ENCODE measurements at regions not wholly inside any gene's neighbourhood (a gene's known extent, or its start where the extent isn't known, plus 50 kb on each side); places are given as distances from the start of the nearest gene placed in this dataset.
"Not testable (repeated sequence)": the region's sequence is repeated elsewhere in the genome, so short reads cannot be mapped to it uniquely, and the experiment has no call there.

GRCh38 chr1:170808216-170808885, 127.0 kb upstream of the MROH9 start:
- peaks cover 51% of the 10 kb centered on the region for H3K4me1 Mint-ChIP-seq (ENCODE audit: low read depth)
- TF ChIP-seq CTCF (IDR thresholded peaks at IDR 0.05), result no peak
- H3K9me3 Mint-ChIP-seq, result no peaks in the 10 kb centered on the region; the same call in 1 of the 2 replicates
- H3K27ac Mint-ChIP-seq, result no peak overlapping the region
- H3K36me3 Mint-ChIP-seq (ENCODE audit: low read depth), result 0 out of 2 replicates have a peak, but pooled peaks cover 6% of the 10 kb centered on the region
- no peak for DNase-seq
- peaks cover 4% of the 10 kb centered on the region; the same call in 1 of the 2 replicates for H3K27me3 Mint-ChIP-seq (ENCODE audit: insufficient read depth)
- H3K4me3 Mint-ChIP-seq, result no peak overlapping the region

- H3K27ac Mint-ChIP-seq; H3K4me3 Mint-ChIP-seq; H3K9me3 Mint-ChIP-seq; H3K36me3 Mint-ChIP-seq (ENCODE audit: low read depth); H3K27me3 Mint-ChIP-seq (ENCODE audit: insufficient read depth); DNase-seq: not testable (repeated sequence)
- H3K4me1 Mint-ChIP-seq (ENCODE audit: low read depth), result peaks cover 35% of the 10 kb centered on the region
Observed at GRCh38 chr1:170811013-170811412, 124.3 kb upstream of the MROH9 start.

- H3K36me3 Mint-ChIP-seq (ENCODE audit: low read depth), result no peaks in the 10 kb centered on the region; the same call in 1 of the 2 replicates
- H3K27me3 Mint-ChIP-seq (ENCODE audit: insufficient read depth), result no peaks in the 10 kb centered on the region
- H3K4me1 Mint-ChIP-seq (ENCODE audit: low read depth), result peaks cover 24% of the 10 kb centered on the region
- H3K4me3 Mint-ChIP-seq, result no peak overlapping the region
- DNase-seq, result no peak
- no peak for TF ChIP-seq CTCF (IDR thresholded peaks at IDR 0.05)
- peaks cover 12% of the 10 kb centered on the region; the same call in 1 of the 2 replicates for H3K9me3 Mint-ChIP-seq
- H3K27ac Mint-ChIP-seq, result no peak overlapping the region
Observed at GRCh38 chr1:170819781-170820180, 115.6 kb upstream of the MROH9 start.

- no peak overlapping the region for H3K4me3 Mint-ChIP-seq
- H3K4me1 Mint-ChIP-seq (ENCODE audit: low read depth), result peaks cover 24% of the 10 kb centered on the region
- no peak for TF ChIP-seq CTCF (IDR thresholded peaks at IDR 0.05)
- no peaks in the 10 kb centered on the region for H3K36me3 Mint-ChIP-seq (ENCODE audit: low read depth)
- DNase-seq, result no peak
- no peak overlapping the region for H3K27ac Mint-ChIP-seq
- no peaks in the 10 kb centered on the region for H3K9me3 Mint-ChIP-seq
- no peaks in the 10 kb centered on the region for H3K27me3 Mint-ChIP-seq (ENCODE audit: insufficient read depth)
Observed at GRCh38 chr1:170823120-170823519, 112.2 kb upstream of the MROH9 start.

- Mint-ChIP-seq H3K4me1 (ENCODE audit: low read depth) (peaks cover 6% of the 10 kb centered on the region), H3K36me3 (ENCODE audit: low read depth) (peaks cover 9% of the 10 kb centered on the region; the same call in 1 of the 2 replicates), H3K4me3 (no peak overlapping the region), H3K27ac (no peak overlapping the region), H3K9me3 (peaks cover 6% of the 10 kb centered on the region), H3K27me3 (ENCODE audit: insufficient read depth) (no peaks in the 10 kb centered on the region)
- no peak for DNase-seq
- no peak for TF ChIP-seq CTCF (IDR thresholded peaks at IDR 0.05)
Observed at GRCh38 chr1:170831276-170831675, 104.1 kb upstream of the MROH9 start.

- Mint-ChIP-seq H3K9me3 (peaks cover 6% of the 10 kb centered on the region), H3K4me1 (ENCODE audit: low read depth) (peaks cover 16% of the 10 kb centered on the region), H3K27me3 (ENCODE audit: insufficient read depth) (no peaks in the 10 kb centered on the region), H3K27ac (no peak overlapping the region), H3K36me3 (ENCODE audit: low read depth) (peaks cover 9% of the 10 kb centered on the region; the same call in 1 of the 2 replicates), H3K4me3 (no peak overlapping the region)
- TF ChIP-seq CTCF (IDR thresholded peaks at IDR 0.05), result no peak
- DNase-seq, result peak; percentile 36
Observed at GRCh38 chr1:170836141-170836540, 99.2 kb upstream of the MROH9 start.
